GM23338 (cell line): ENCODE measurements at regions not wholly inside any gene's neighbourhood (a gene's known extent, or its start where the extent isn't known, plus 50 kb on each side); places are given as distances from the start of the nearest gene placed in this dataset.

Experiments used
- ATAC-seq: fragments of 200-7000 bp; cut with Tn5 transposase; 3 replicates; pipeline ENCODE4 v1.9.1; 2020
- DNase-seq: peaks from one replicate; pipeline ENCODE4 v3.0.0-alpha.2; 2015; ENCODE audit warnings: low spot score
- H2AFZ ChIP-seq: fragments of 200-600 bp; sonication (generic); 2 replicates; pipeline ENCODE4 v1.8.0; 2016; ENCODE audit warnings: antibody characterized with exemption, mild to moderate bottlenecking, moderate library complexity
- H3F3A ChIP-seq: fragments of 200-600 bp; sonication (generic); replicated peaks from 2 replicates; pipeline ENCODE4 v1.8.0; 2017; ENCODE audit warnings: antibody characterized with exemption, mixed run types, low read depth
- H3K27ac ChIP-seq: fragments of 200-600 bp; sonication (generic); 2 replicates; pipeline ENCODE4 v1.6.1; 2016; ENCODE audit warnings: low read depth
- H3K27me3 ChIP-seq: fragments of 200-600 bp; sonication (generic); 2 replicates; pipeline ENCODE4 v1.8.0; 2016; ENCODE audit warnings: mild to moderate bottlenecking, mixed run types, moderate library complexity; ENCODE audit not compliant: insufficient read depth
- H3K36me3 ChIP-seq: fragments of 200-600 bp; sonication (generic); 2 replicates; pipeline ENCODE4 v1.8.0; 2016; ENCODE audit warnings: mild to moderate bottlenecking; ENCODE audit not compliant: insufficient read depth
- H3K4me1 ChIP-seq: fragments of 200-600 bp; sonication (generic); 2 replicates; pipeline ENCODE4 v1.8.0; 2016; ENCODE audit warnings: mild to moderate bottlenecking, moderate library complexity; ENCODE audit not compliant: insufficient read depth
- H3K4me2 ChIP-seq: fragments of 200-600 bp; sonication (generic); 2 replicates; pipeline ENCODE4 v1.7.1; 2017; ENCODE audit warnings: mixed run types
- H3K4me3 ChIP-seq: fragments of 200-600 bp; sonication (generic); 2 replicates; pipeline ENCODE4 v1.6.1; 2016; ENCODE audit warnings: mixed run types
- H3K79me2 ChIP-seq: fragments of 200-600 bp; sonication (generic); replicated peaks from 2 replicates; pipeline ENCODE4 v1.8.0; 2017; ENCODE audit warnings: mild to moderate bottlenecking; ENCODE audit not compliant: insufficient read depth
- H3K9me2 ChIP-seq: fragments of 200-600 bp; sonication (generic); 2 replicates; pipeline ENCODE4 v1.8.0; 2017; ENCODE audit not compliant: insufficient read depth
- H4K20me1 ChIP-seq: fragments of 200-600 bp; sonication (generic); replicated peaks from 2 replicates; pipeline ENCODE4 v1.8.0; 2017; ENCODE audit warnings: mild to moderate bottlenecking; ENCODE audit not compliant: insufficient read depth
- H3K27ac Mint-ChIP-seq: 2 replicates; pipeline ENCODE4 v1.8.0; 2020; ENCODE audit warnings: inconsistent platforms, mild to moderate bottlenecking, moderate library complexity, mixed read lengths
- H3K27me3 Mint-ChIP-seq: 3 replicates; pipeline ENCODE4 v1.8.0; 2022; ENCODE audit warnings: low read depth, mild to moderate bottlenecking, moderate library complexity, mixed read lengths, inconsistent platforms; ENCODE audit not compliant: insufficient read depth, poor library complexity
- H3K36me3 Mint-ChIP-seq: 3 replicates; pipeline ENCODE4 v1.8.0; 2021; ENCODE audit warnings: low read depth, mild to moderate bottlenecking, inconsistent platforms, moderate library complexity, mixed read lengths
- H3K4me1 Mint-ChIP-seq: 3 replicates; pipeline ENCODE4 v1.8.0; 2020; ENCODE audit warnings: mild to moderate bottlenecking, inconsistent platforms, mixed read lengths
- H3K4me3 Mint-ChIP-seq: 3 replicates; pipeline ENCODE4 v1.8.0; 2021; ENCODE audit warnings: moderate library complexity, mild to moderate bottlenecking, inconsistent platforms, mixed read lengths
- H3K9me3 Mint-ChIP-seq: 3 replicates; pipeline ENCODE4 v1.8.0; 2020; ENCODE audit warnings: moderate library complexity, mild to moderate bottlenecking, inconsistent platforms, mixed read lengths
- CREB1 ChIP-seq: fragments of 250-450 bp; sonication (Bioruptor Pico); IDR thresholded peaks from 2 replicates; pipeline ENCODE4 v1.5.0; 2020; ENCODE audit warnings: low read depth, mild to moderate bottlenecking, moderate library complexity
- EZH2 ChIP-seq: fragments of 200-600 bp; sonication (generic); IDR thresholded peaks from one replicate; pipeline ENCODE4 v1.8.0; 2017; ENCODE audit warnings: antibody characterized with exemption, mild to moderate bottlenecking, low read depth; ENCODE audit not compliant: unreplicated experiment
- EZH2phosphoT487 ChIP-seq: fragments of 200-600 bp; sonication (generic); IDR thresholded peaks from one replicate; pipeline ENCODE4 v1.8.1; 2018; ENCODE audit warnings: antibody characterized with exemption; ENCODE audit not compliant: unreplicated experiment
- JUNB ChIP-seq: IDR thresholded peaks from one replicate; pipeline ENCODE4 v1.6.1; 2016; ENCODE audit warnings: antibody characterized with exemption; ENCODE audit not compliant: unreplicated experiment
- NANOG ChIP-seq: IDR thresholded peaks from 2 replicates; pipeline ENCODE4 v1.6.1; 2016; ENCODE audit warnings: antibody characterized with exemption, borderline replicate concordance
- STAT1 ChIP-seq: IDR thresholded peaks from one replicate; pipeline ENCODE4 v1.6.1; 2016; ENCODE audit warnings: antibody characterized with exemption; ENCODE audit not compliant: unreplicated experiment
- ZNF114 ChIP-seq: fragments of 250-450 bp; sonication (Bioruptor Pico); IDR thresholded peaks from 2 replicates; pipeline ENCODE4 v1.5.0; 2020; ENCODE audit warnings: mild to moderate bottlenecking, moderate library complexity
- ZNF331 ChIP-seq: fragments of 250-450 bp; sonication (Bioruptor Pico); IDR thresholded peaks from 2 replicates; pipeline ENCODE4 v1.5.0; 2020; ENCODE audit warnings: low read depth, mild to moderate bottlenecking, moderate library complexity
- TF ChIP-seq, protein P1 (sequence below): IDR thresholded peaks from 2 replicates; pipeline ENCODE4 v1.6.1; 2016; ENCODE audit warnings: antibody characterized with exemption
- TF ChIP-seq, protein P2 (sequence below), 2 experiments: fragments of 200-600 bp in 1 of 2; sonication (generic) in 1 of 2; conservative IDR thresholded peaks; 2 replicates each; pipeline versions ENCODE4 v1.5.1 to v1.6.1; 2016 to 2017; ENCODE audit warnings: antibody characterized with exemption in 2 of 2, low read depth in 2 of 2, mild to moderate bottlenecking in 2 of 2, moderate library complexity in 1 of 2

DNA sequence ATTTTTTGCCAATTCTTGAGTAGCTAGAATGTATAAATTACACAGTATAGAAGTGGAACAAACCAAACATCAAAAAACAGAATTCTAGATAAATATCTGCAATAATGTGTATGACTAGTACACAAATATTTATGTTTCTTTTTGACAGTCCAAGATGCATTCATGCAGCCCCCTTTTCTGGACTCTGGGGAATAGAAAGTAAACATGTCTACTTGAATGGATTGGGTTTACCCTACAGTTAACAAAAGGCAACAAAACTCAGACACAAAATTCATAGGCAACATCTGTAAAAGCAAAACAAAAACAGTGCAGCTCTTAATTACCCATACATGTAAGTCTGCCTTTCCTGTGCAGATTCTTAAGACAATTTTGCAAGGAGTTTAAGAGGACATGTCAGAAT is 419.4 kb upstream of the DACH1 start (continued):
- TF ChIP-seq, protein P1, sequence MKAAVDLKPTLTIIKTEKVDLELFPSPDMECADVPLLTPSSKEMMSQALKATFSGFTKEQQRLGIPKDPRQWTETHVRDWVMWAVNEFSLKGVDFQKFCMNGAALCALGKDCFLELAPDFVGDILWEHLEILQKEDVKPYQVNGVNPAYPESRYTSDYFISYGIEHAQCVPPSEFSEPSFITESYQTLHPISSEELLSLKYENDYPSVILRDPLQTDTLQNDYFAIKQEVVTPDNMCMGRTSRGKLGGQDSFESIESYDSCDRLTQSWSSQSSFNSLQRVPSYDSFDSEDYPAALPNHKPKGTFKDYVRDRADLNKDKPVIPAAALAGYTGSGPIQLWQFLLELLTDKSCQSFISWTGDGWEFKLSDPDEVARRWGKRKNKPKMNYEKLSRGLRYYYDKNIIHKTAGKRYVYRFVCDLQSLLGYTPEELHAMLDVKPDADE = no peak
- no peak for TF ChIP-seq NANOG

DNA sequence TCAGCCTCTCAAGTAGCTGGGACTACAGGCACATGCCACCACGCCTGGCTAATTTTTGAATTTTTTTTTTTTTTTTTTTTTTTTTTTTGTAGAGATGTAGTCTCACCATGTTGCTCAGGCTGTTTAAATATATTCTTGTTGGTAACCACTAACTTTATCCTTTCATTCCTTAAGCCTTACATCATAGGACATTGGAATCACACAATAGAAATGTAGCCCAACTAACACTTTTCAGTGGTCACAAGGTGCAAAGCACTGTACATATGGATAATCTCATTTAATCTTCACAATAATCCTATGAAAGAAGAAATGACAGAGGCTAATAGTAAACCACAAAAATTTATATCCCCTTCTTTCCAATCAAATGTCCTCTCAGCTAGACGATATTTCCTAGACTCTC is 417.8 kb upstream of the DACH1 start:
- H3K36me3 Mint-ChIP-seq = peaks cover 8% of the 10 kb centered on the region; the same call in 2 of the 3 replicates
- H3K27me3 ChIP-seq = no peaks in the 10 kb centered on the region
- H2AFZ ChIP-seq = no peak overlapping the region
- no peaks in the 10 kb centered on the region for H4K20me1 ChIP-seq
- peaks cover 5% of the 10 kb centered on the region; the same call in 1 of the 2 replicates for H3K9me2 ChIP-seq
- H3K4me1 Mint-ChIP-seq = peaks cover 4% of the 10 kb centered on the region; the same call in 1 of the 3 replicates
- no peaks in the 10 kb centered on the region for H3F3A ChIP-seq
- DNase-seq = no peak
- no peak overlapping the region for H3K27ac Mint-ChIP-seq
- H3K4me2 ChIP-seq = no peak overlapping the region
- no peaks in the 10 kb centered on the region for H3K79me2 ChIP-seq
- H3K27me3 Mint-ChIP-seq = no peaks in the 10 kb centered on the region
- no peak overlapping the region for H3K27ac ChIP-seq
- peaks cover 6% of the 10 kb centered on the region; the same call in 2 of the 3 replicates for H3K9me3 Mint-ChIP-seq
- H3K4me1 ChIP-seq = 0 out of 2 replicates have a peak, but pooled peaks cover 6% of the 10 kb centered on the region
- no peak overlapping the region for H3K4me3 Mint-ChIP-seq
- H3K36me3 ChIP-seq = no peaks in the 10 kb centered on the region
- no peak overlapping the region for H3K4me3 ChIP-seq
- TF ChIP-seq STAT1 (no peak), EZH2 (no peak), CREB1 (CRISPR knock-in tag) (no peak), NANOG (no peak)
- ATAC-seq = no peak

DNA sequence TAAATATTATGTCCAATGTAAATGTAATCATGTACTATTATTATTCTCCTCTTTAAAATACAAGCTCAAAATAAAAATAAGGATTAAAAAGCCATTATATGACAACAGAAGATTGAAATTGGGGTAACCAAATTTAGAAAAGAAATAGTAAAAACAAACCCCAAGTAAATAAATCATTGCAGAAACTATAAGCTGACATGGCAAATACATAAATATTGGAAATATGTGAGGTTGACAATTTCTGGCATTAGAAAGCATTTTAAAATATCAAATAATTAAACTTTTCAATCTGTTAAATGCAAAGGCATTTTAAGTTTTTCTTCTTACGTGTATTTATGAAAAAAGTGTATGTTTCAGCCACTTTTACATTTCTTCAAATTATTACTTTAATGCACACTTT is 394.7 kb upstream of the DACH1 start:
- Mint-ChIP-seq H3K4me3 (no peak overlapping the region), H3K36me3 (peaks cover 2% of the 10 kb centered on the region; the same call in 1 of the 3 replicates), H3K27ac (no peak overlapping the region), H3K9me3 (peaks cover 4% of the 10 kb centered on the region; the same call in 2 of the 3 replicates), H3K27me3 (no peaks in the 10 kb centered on the region), H3K4me1 (peaks cover 7% of the 10 kb centered on the region)
- Histone ChIP-seq H3K9me2 (no peaks in the 10 kb centered on the region), H3K27ac (no peak overlapping the region), H3K4me1 (no peaks in the 10 kb centered on the region; the same call in 1 of the 2 replicates), H2AFZ (no peak overlapping the region), H3K4me2 (no peak overlapping the region), H3K27me3 (no peaks in the 10 kb centered on the region), H3K79me2 (no peaks in the 10 kb centered on the region), H3K4me3 (no peak overlapping the region), H3F3A (no peaks in the 10 kb centered on the region), H3K36me3 (no peaks in the 10 kb centered on the region), H4K20me1 (no peaks in the 10 kb centered on the region)
- DNase-seq = no peak
- no peak for TF ChIP-seq CREB1 (CRISPR knock-in tag)
- TF ChIP-seq STAT1 = no peak
- no peak for TF ChIP-seq ZNF114 (CRISPR knock-in tag)
- TF ChIP-seq JUNB = no peak
- TF ChIP-seq ZNF331 (CRISPR knock-in tag) = no peak
- TF ChIP-seq, protein P2, sequence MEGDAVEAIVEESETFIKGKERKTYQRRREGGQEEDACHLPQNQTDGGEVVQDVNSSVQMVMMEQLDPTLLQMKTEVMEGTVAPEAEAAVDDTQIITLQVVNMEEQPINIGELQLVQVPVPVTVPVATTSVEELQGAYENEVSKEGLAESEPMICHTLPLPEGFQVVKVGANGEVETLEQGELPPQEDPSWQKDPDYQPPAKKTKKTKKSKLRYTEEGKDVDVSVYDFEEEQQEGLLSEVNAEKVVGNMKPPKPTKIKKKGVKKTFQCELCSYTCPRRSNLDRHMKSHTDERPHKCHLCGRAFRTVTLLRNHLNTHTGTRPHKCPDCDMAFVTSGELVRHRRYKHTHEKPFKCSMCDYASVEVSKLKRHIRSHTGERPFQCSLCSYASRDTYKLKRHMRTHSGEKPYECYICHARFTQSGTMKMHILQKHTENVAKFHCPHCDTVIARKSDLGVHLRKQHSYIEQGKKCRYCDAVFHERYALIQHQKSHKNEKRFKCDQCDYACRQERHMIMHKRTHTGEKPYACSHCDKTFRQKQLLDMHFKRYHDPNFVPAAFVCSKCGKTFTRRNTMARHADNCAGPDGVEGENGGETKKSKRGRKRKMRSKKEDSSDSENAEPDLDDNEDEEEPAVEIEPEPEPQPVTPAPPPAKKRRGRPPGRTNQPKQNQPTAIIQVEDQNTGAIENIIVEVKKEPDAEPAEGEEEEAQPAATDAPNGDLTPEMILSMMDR (conservative IDR thresholded peaks at IDR 0.05; ENCODE audit: low read depth in 2 of 2) = no peak
- no peak for TF ChIP-seq EZH2
- TF ChIP-seq EZH2phosphoT487 = no peak
- ATAC-seq = no peak
